Ishikawa (cell line): ENCODE measurements at regions not wholly inside any gene's neighbourhood (a gene's known extent, or its start where the extent isn't known, plus 50 kb on each side); places are given as distances from the start of the nearest gene placed in this dataset.

ENCODE experiments used
- CEBPB ChIP-seq: IDR thresholded peaks from 2 replicates; pipeline ENCODE4 v1.6.1; 2012
- CREB1 ChIP-seq: IDR thresholded peaks from 2 replicates; pipeline ENCODE4 v1.6.1; 2012; ENCODE audit warnings: low read depth
- EGR1 ChIP-seq: IDR thresholded peaks from 2 replicates; pipeline ENCODE4 v1.6.1; 2012
- EP300 ChIP-seq: IDR thresholded peaks from 2 replicates; pipeline ENCODE4 v1.6.1; 2012; ENCODE audit warnings: borderline replicate concordance
- FOXM1 ChIP-seq: IDR thresholded peaks from 2 replicates; pipeline ENCODE4 v1.6.1; 2012; ENCODE audit warnings: low read depth, borderline replicate concordance
- MAX ChIP-seq: IDR thresholded peaks from 2 replicates; pipeline ENCODE4 v1.6.1; 2012
- NFIC ChIP-seq: IDR thresholded peaks from 2 replicates; pipeline ENCODE4 v1.6.1; 2012
- RAD21 ChIP-seq: IDR thresholded peaks from 2 replicates; pipeline ENCODE4 v1.6.1; 2012; ENCODE audit warnings: low read depth
- REST ChIP-seq: IDR thresholded peaks from 2 replicates; pipeline ENCODE4 v1.6.1; 2012; ENCODE audit warnings: low read depth, mild to moderate bottlenecking
- TAF1 ChIP-seq: IDR thresholded peaks from 2 replicates; pipeline ENCODE4 v1.6.1; 2012; ENCODE audit warnings: low read depth, mild to moderate bottlenecking
- TCF12 ChIP-seq: IDR thresholded peaks from 2 replicates; pipeline ENCODE4 v1.6.1; 2012; ENCODE audit warnings: low read depth
- TEAD4 ChIP-seq: IDR thresholded peaks from 2 replicates; pipeline ENCODE4 v1.6.1; 2012
- USF1 ChIP-seq: IDR thresholded peaks from 2 replicates; pipeline ENCODE4 v1.6.1; 2012
- YY1 ChIP-seq: IDR thresholded peaks from 2 replicates; pipeline ENCODE4 v1.6.1; 2012; ENCODE audit warnings: low read depth
- ZBTB7A ChIP-seq: IDR thresholded peaks from 2 replicates; pipeline ENCODE4 v1.6.1; 2012; ENCODE audit warnings: low read depth

GRCh38 chr16:80008857-80009256 is 408.3 kb upstream of the MAF start:
- TF ChIP-seq YY1 (no peak), REST (no peak), NFIC (no peak), USF1 (no peak), EP300 (no peak), TAF1 (no peak), EGR1 (no peak), ZBTB7A (no peak), RAD21 (no peak), CREB1 (no peak)

GRCh38 chr16:80007231-80007630 is 406.7 kb upstream of the MAF start:
- TF ChIP-seq REST (no peak), YY1 (no peak), USF1 (no peak), EP300 (no peak), TAF1 (no peak), MAX (no peak), EGR1 (no peak), TEAD4 (no peak), TCF12 (no peak), ZBTB7A (no peak), NFIC (no peak), RAD21 (no peak), CREB1 (no peak), CEBPB (no peak), FOXM1 (no peak)

GRCh38 chr16:80006241-80007215 is 406.0 kb upstream of the MAF start:
- no peak for TF ChIP-seq EP300
- TF ChIP-seq RAD21: no peak
- no peak for TF ChIP-seq ZBTB7A
- TF ChIP-seq NFIC: no peak
- no peak for TF ChIP-seq YY1
- TF ChIP-seq USF1: no peak

- TF ChIP-seq FOXM1 (no peak), TEAD4 (no peak), MAX (no peak), EGR1 (no peak), USF1 (no peak), CREB1 (no peak), CEBPB (no peak), ZBTB7A (no peak), RAD21 (no peak), NFIC (no peak)
These were observed 403.6 kb upstream of the MAF start for GRCh38 chr16:80004113-80004512.

GRCh38 chr16:80002261-80002660 is 401.7 kb upstream of the MAF start:
- TF ChIP-seq CEBPB (no peak), NFIC (no peak), TAF1 (no peak), EGR1 (no peak), TCF12 (no peak), EP300 (no peak)
